Neuronal stem cell (in vitro differentiated cells): ENCODE measurements at regions not wholly inside any gene's neighbourhood (a gene's known extent, or its start where the extent isn't known, plus 50 kb on each side); places are given as distances from the start of the nearest gene placed in this dataset.

Source experiments
- DNase-seq: peaks from one replicate; pipeline ENCODE4 v3.0.0-alpha.2; 2013; ENCODE audit warnings: low spot score
- H2AFZ ChIP-seq: one replicate; pipeline ENCODE4 v1.6.1; 2013; ENCODE audit warnings: mild to moderate bottlenecking, low read length, inconsistent platforms
- H2AK5ac ChIP-seq: 2 replicates; pipeline ENCODE4 v1.6.1; 2013; ENCODE audit warnings: low read depth, mild to moderate bottlenecking, inconsistent platforms, low read length, moderate library complexity, mixed read lengths
- H2BK120ac ChIP-seq: 2 replicates; pipeline ENCODE4 v1.6.1; 2013; ENCODE audit warnings: low read depth, mild to moderate bottlenecking, inconsistent platforms, low read length, moderate library complexity, mixed read lengths
- H2BK12ac ChIP-seq: one replicate; pipeline ENCODE4 v1.6.1; 2013; ENCODE audit warnings: low read length, inconsistent platforms
- H2BK15ac ChIP-seq: 2 replicates; pipeline ENCODE4 v1.6.1; 2013; ENCODE audit warnings: mild to moderate bottlenecking, low read length, inconsistent platforms, mixed read lengths
- H2BK5ac ChIP-seq: one replicate; pipeline ENCODE4 v1.6.1; 2013; ENCODE audit warnings: inconsistent platforms, mild to moderate bottlenecking, low read length, moderate library complexity
- H3K14ac ChIP-seq: one replicate; pipeline ENCODE4 v1.6.1; 2013; ENCODE audit warnings: low read length, inconsistent platforms
- H3K18ac ChIP-seq: 2 replicates; pipeline ENCODE4 v1.6.1; 2013; ENCODE audit warnings: low read length, inconsistent platforms
- H3K23ac ChIP-seq: 2 replicates; pipeline ENCODE4 v1.6.1; 2013; ENCODE audit warnings: low read depth, mild to moderate bottlenecking, mixed read lengths, low read length, inconsistent platforms; ENCODE audit not compliant: poor library complexity
- H3K27ac ChIP-seq: replicated peaks from 3 replicates; pipeline ENCODE4 v1.5.1; 2013; ENCODE audit warnings: low read length, inconsistent platforms
- H3K27me3 ChIP-seq, 3 experiments: 2 replicates each; pipeline ENCODE4 v1.6.1; 2013; ENCODE audit warnings: low read length in 3 of 3, mild to moderate bottlenecking in 2 of 3, inconsistent platforms in 1 of 3, low read depth in 1 of 3, mixed read lengths in 1 of 3, moderate library complexity in 1 of 3; ENCODE audit not compliant: control insufficient read depth in 3 of 3, insufficient read depth in 3 of 3
- H3K36me3 ChIP-seq, 2 donors: replicated peaks in 1 of 2; 2 replicates each; pipeline ENCODE4 v1.6.1; 2013; ENCODE audit warnings: low read length in 2 of 2; ENCODE audit not compliant: control insufficient read depth in 2 of 2, insufficient read depth in 2 of 2
- H3K4ac ChIP-seq: 2 replicates; pipeline ENCODE4 v1.6.1; 2013; ENCODE audit warnings: inconsistent platforms, mild to moderate bottlenecking, low read length, moderate library complexity
- H3K4me1 ChIP-seq, 2 donors: 1 replicate in 1 of 2; 2 replicates in 1 of 2; pipeline ENCODE4 v1.6.1; 2013; ENCODE audit warnings: low read length in 2 of 2, low read depth in 1 of 2; ENCODE audit not compliant: control insufficient read depth in 2 of 2, insufficient read depth in 1 of 2
- H3K4me2 ChIP-seq: one replicate; pipeline ENCODE4 v1.6.1; 2013; ENCODE audit warnings: mild to moderate bottlenecking, low read length, inconsistent platforms; ENCODE audit not compliant: insufficient read depth, poor library complexity, severe bottlenecking
- H3K4me3 ChIP-seq, 2 donors: 2 replicates each; pipeline ENCODE4 v1.5.1; 2013; ENCODE audit warnings: low read length in 2 of 2, mild to moderate bottlenecking in 2 of 2, inconsistent platforms in 1 of 2, moderate library complexity in 1 of 2
- H3K79me1 ChIP-seq: one replicate; pipeline ENCODE4 v1.6.1; 2013; ENCODE audit warnings: low read depth, mild to moderate bottlenecking, inconsistent platforms, low read length, moderate library complexity
- H3K9ac ChIP-seq: one replicate; pipeline ENCODE4 v1.6.1; 2013; ENCODE audit warnings: mild to moderate bottlenecking, low read depth, low read length, inconsistent platforms; ENCODE audit not compliant: poor library complexity
- H3K9me3 ChIP-seq, 2 donors: replicated peaks in 1 of 2; 2 replicates each; pipeline versions ENCODE3 to v1.6.1; 2013; ENCODE audit warnings: low read length in 2 of 2, mild to moderate bottlenecking in 2 of 2, inconsistent platforms in 1 of 2, low read depth in 1 of 2, mixed read lengths in 1 of 2, moderate library complexity in 1 of 2; ENCODE audit not compliant: control insufficient read depth in 2 of 2, insufficient read depth in 1 of 2
- H4K8ac ChIP-seq: one replicate; pipeline ENCODE4 v1.6.1; 2013; ENCODE audit warnings: low read depth, mild to moderate bottlenecking, inconsistent platforms, low read length, moderate library complexity
- H4K91ac ChIP-seq: one replicate; pipeline ENCODE4 v1.6.1; 2013; ENCODE audit warnings: low read length, low read depth, mild to moderate bottlenecking, inconsistent platforms; ENCODE audit not compliant: poor library complexity
- WGBS, 2 donors: extraction: QIAGEN DNeasy Blood & Tissue Kit; methylation state at CpG; one replicate each; pipeline ENCODE4 v1.1.7; 2013; ENCODE audit warnings: missing lambda C conversion rate in 2 of 2, mixed read lengths in 1 of 2; ENCODE audit not compliant: insufficient read length in 2 of 2, insufficient replicate concordance in 1 of 2; ENCODE audit errors: extremely low coverage in 2 of 2; 5-methylcytosine and 5-hydroxymethylcytosine counted together

DNA sequence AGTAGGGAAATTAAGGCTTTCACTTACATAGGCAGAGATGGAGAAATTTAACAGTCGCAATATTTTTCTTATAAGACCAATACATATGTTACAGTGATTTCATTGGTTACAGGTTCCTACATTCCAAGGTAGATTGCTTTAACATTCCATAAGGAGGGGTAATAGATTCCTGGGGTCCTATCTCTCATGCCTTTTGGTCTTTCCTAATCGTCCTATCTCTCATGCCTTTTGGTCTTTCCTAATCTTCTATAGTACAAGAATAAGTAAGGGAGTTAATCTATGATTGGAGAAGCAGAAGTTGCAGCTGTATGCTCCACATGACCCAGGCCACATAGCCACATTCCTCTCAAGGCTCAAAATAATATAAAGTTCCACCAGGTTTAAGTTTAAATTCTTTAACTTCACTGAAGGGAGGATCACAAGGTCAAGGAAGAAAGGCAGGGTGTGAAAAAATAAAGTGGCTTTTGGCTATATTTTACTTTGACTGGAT lies 285.0 kb upstream of the BOD1L1 start:
- no peak overlapping the region for H3K9ac ChIP-seq
- H3K14ac ChIP-seq = no peak overlapping the region
- no peak overlapping the region for H3K4me2 ChIP-seq
- no peak overlapping the region for H2BK15ac ChIP-seq
- no peak overlapping the region for H2BK12ac ChIP-seq
- no peak overlapping the region for H2AK5ac ChIP-seq
- H3K4me1 ChIP-seq = peaks cover 0 to 6% of the 10 kb centered on the region in 2 donors
- no peak overlapping the region for H2AFZ ChIP-seq
- no peak overlapping the region for H4K91ac ChIP-seq
- H3K4me3 ChIP-seq = no peak overlapping the region
- H3K36me3 ChIP-seq = no peaks in the 10 kb centered on the region
- H3K9me3 ChIP-seq = no peaks in the 10 kb centered on the region
- H3K27ac ChIP-seq = no peak overlapping the region
- no CpG with 5 or more reads among the region's 2 CpGs for WGBS, 2 donors
- H2BK5ac ChIP-seq = no peak overlapping the region
- no peaks in the 10 kb centered on the region for H3K79me1 ChIP-seq
- no peak overlapping the region for H2BK120ac ChIP-seq
- H3K27me3 ChIP-seq = no peaks in the 10 kb centered on the region
- H3K18ac ChIP-seq = no peak overlapping the region
- no peak overlapping the region for H4K8ac ChIP-seq
- H3K23ac ChIP-seq = no peak overlapping the region
- no peak overlapping the region for H3K4ac ChIP-seq
- no peak for DNase-seq

DNA sequence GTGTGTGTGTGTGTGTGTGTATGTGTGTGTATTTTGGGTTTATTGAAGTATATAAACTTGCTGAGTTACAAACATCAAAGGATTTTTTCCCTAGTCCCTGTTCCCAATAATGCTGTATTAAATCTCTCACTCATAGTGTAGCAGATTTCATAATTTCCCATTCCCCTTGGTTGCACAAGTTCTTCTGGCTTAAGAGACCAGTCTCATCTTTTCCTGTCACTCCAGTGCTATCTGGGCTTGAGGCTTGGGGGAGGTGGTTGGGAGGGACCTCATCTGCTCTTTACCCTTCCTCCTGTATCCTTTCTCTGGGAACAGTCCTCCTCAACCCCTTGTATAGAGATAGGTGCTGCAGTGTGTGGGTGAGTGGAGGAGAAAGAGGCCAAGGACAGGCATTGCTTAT lies 285.4 kb upstream of the BOD1L1 start:
- no peaks in the 10 kb centered on the region for H3K9me3 ChIP-seq
- H2BK5ac ChIP-seq = no peak overlapping the region
- H3K4me2 ChIP-seq = no peak overlapping the region
- no peaks in the 10 kb centered on the region for H3K36me3 ChIP-seq
- H2BK120ac ChIP-seq = no peak overlapping the region
- no peak overlapping the region for H2BK12ac ChIP-seq
- H3K27ac ChIP-seq = no peak overlapping the region
- H3K4ac ChIP-seq = no peak overlapping the region
- H3K79me1 ChIP-seq = no peaks in the 10 kb centered on the region
- no peak overlapping the region for H4K91ac ChIP-seq
- no peak overlapping the region for H2AFZ ChIP-seq
- no peak overlapping the region for H2BK15ac ChIP-seq
- H3K14ac ChIP-seq = no peak overlapping the region
- H3K18ac ChIP-seq = no peak overlapping the region
- no peak overlapping the region for H3K23ac ChIP-seq
- no peak overlapping the region for H3K9ac ChIP-seq
- no peak for DNase-seq
- H2AK5ac ChIP-seq = no peak overlapping the region
- H4K8ac ChIP-seq = no peak overlapping the region
- H3K4me3 ChIP-seq = no peak overlapping the region
- H3K4me1 ChIP-seq = peaks cover 0 to 6% of the 10 kb centered on the region in 2 donors
- no peaks in the 10 kb centered on the region for H3K27me3 ChIP-seq

DNA sequence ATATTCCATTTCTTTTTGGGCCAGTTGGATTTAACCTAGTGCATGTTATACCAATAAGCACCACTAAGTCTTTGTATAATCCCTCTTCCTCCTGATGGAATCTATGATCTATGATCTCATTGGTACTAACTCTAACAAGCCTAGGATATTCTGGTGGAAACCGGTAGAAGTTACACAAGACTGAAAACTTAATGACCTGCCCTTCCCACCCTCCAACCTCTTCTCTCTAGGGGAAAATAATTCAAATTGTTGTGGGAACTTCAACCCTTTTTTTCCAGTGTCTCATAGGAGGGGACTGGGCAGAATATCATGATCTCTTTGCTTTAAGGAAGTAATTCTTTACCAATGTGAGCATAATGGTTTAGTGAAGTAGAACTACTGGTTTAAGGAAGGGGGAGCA lies 289.5 kb upstream of the BOD1L1 start:
- H2BK5ac ChIP-seq = no peak overlapping the region
- H3K36me3 ChIP-seq = no peaks in the 10 kb centered on the region
- H3K4ac ChIP-seq = no peak overlapping the region
- H2BK120ac ChIP-seq = no peak overlapping the region
- no peak overlapping the region for H2AFZ ChIP-seq
- no peaks in the 10 kb centered on the region for H3K9me3 ChIP-seq
- DNase-seq = no peak
- no peak overlapping the region for H2BK12ac ChIP-seq
- H3K23ac ChIP-seq = no peak overlapping the region
- no peaks in the 10 kb centered on the region for H3K27me3 ChIP-seq
- no peak overlapping the region for H3K9ac ChIP-seq
- H2BK15ac ChIP-seq = no peak overlapping the region
- H3K4me3 ChIP-seq = no peak overlapping the region
- no peak overlapping the region for H3K27ac ChIP-seq
- H3K14ac ChIP-seq = no peak overlapping the region
- no peak overlapping the region for H4K8ac ChIP-seq
- peaks cover 0 to 6% of the 10 kb centered on the region in 2 donors for H3K4me1 ChIP-seq
- H3K4me2 ChIP-seq = no peak overlapping the region
- H3K18ac ChIP-seq = no peak overlapping the region
- no peaks in the 10 kb centered on the region for H3K79me1 ChIP-seq
- H2AK5ac ChIP-seq = no peak overlapping the region
- WGBS, 2 donors = no CpG with 5 or more reads among the region's 1 CpG
- no peak overlapping the region for H4K91ac ChIP-seq

DNA sequence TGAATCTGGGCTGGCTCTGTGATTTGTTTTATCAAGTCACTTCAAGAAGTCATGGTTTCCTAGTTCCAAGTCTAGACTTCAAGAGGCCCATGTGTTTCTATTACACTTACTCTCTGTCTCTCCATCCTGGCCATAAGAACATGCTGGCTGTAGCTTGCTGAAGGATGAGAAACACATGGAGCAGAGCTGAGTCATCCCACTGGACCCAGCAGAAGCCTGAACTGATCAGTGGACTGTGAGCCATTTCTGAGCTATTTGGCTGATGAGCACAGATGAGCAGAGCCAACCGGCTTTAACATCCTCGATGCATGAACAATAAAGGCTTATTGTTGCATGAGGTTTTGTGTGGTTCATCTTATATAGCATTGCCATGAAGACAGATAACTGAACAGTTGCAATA lies 290.6 kb upstream of the BOD1L1 start:
- Histone ChIP-seq H3K4me2 (no peak overlapping the region), H3K14ac (no peak overlapping the region), H4K91ac (no peak overlapping the region), H3K27ac (no peak overlapping the region), H3K23ac (no peak overlapping the region), H2BK5ac (no peak overlapping the region), H2AFZ (no peak overlapping the region), H2BK120ac (no peak overlapping the region), H3K4me1 (peaks cover 0 to 6% of the 10 kb centered on the region in 2 donors), H4K8ac (no peak overlapping the region), H2BK12ac (no peak overlapping the region), H3K9ac (no peak overlapping the region), H3K4me3 (no peak overlapping the region), H3K27me3 (no peaks in the 10 kb centered on the region), H2BK15ac (no peak overlapping the region), H3K18ac (no peak overlapping the region), H3K36me3 (no peaks in the 10 kb centered on the region), H3K9me3 (no peaks in the 10 kb centered on the region), H3K4ac (no peak overlapping the region), H3K79me1 (no peaks in the 10 kb centered on the region), H2AK5ac (no peak overlapping the region)
- WGBS, 2 donors = no CpG with 5 or more reads among the region's 2 CpGs
- no peak for DNase-seq
